NCI-H774 (cell line): ENCODE measurements at regions not wholly inside any gene's neighbourhood (a gene's known extent, or its start where the extent isn't known, plus 50 kb on each side); places are given as distances from the start of the nearest gene placed in this dataset.

Experiments used
- DNase-seq: peaks from one replicate; lab custom pipeline; 2025; lab: John Stamatoyannopoulos, UW

DNA sequence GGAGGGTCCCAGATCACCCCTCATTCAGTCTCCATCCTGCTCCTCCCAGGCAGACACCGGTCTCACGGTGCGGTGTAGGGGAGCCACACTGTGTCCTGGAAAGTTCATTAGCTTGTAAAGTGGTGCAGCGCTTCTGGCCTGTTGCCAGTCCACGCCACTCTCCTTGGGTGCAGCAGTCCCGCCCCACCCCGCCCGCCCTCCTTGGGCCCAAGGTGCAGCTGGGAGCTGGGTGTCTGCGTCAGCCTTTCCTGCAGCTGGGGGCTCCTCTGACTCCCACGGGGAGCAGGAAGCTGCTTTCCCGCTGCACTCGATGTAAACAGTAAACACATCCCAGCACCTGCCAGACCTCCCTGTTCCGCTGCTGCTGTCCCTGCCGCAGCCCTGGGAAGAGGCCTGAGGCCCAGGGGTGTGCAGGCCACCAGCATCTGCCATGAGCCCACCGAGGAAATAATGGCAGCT is 53.8 kb upstream of the ASB18 start:
- no peak for DNase-seq

DNA sequence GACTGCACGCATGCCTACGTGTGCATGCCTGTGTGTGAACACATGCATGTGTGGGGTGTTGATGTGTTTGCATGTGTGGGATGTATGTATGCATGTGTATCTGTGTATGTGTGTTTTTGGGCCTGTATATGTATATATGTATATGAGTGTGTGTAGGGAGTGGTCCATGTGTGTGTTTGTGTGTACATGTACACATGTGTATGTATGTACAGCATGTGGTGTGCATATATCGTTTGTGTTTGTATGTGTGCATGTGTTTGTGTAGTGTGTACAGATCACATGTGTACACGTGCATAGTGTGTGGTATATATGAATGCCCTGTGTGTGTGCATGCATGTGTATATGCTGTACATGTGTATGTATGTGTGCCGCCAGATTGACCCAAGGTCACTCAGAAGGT is 54.2 kb upstream of the ASB18 start:
- no peak for DNase-seq

DNA sequence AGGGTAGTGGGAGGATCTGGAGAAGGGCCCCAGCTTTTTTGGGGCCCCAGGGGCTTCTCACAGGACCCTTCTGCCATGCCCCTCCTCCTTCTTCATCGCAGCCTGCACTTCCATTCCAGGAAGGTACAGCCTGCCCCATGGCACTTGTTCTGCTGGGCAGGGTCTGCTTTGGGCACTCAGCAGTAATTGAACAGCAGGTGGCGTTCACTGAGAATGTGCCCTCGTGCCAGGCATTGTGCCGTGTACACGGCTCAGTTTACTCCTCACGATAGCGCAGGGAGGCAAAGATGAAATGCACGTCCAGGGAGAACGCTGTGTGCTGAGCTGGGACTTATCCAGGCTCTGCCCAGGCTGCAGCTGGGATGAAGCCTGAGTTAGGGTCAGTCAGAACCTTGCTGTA is 54.8 kb upstream of the ASB18 start:
- DNase-seq, result no peak

DNA sequence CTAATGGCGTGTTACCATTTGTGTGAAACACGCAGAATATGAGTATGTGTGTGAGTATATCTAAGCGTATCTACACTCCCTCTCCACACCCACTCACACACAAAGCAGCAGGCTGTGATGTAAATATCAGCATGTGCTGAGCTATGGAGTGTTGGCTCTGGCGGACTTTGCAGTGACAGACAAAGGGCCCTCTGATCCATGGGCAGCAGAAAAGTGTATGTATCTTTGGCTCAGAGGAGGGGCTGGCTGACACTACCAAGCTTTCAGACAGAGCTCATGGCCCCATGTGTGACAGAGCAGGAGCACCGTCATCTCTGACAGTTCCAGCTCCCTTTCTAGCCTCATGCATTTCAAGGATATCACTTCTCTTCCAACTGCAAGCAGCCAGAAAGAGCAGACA is 57.2 kb upstream of the ASB18 start:
- DNase-seq, result no peak

DNA sequence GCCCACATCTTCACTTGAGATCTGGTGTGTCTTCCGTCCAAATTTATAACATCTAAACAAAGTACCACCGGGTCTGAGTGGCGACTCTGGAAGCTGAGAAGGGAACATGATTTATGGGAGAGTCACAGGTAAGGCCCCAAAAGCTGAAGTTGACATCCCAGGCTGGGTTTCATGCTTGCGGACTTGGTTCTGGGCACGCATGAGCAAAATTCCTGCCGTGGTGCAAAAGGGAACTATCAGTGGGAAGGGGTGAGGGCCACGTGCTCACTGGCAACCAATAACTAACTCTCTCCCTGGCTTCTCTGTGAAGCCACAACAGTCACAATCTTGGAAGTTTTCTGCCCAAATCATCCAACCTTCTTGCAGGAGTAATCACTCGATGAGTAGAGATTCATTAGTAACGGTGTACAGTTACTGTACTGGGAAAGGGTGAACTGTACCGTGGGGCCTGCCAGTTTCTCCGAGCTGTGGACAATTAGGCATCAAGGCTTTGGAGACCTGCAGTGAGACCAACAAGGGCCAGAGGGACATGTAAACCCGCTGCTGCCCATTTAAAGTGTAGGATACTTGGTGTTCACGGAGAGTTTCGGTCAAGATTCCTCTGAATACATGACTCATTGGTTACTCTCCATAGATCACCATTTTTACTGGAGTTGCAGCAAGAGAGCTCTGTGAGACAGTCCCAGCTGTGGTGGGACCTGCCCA is 69.4 kb upstream of the ASB18 start:
- DNase-seq, result no peak

DNA sequence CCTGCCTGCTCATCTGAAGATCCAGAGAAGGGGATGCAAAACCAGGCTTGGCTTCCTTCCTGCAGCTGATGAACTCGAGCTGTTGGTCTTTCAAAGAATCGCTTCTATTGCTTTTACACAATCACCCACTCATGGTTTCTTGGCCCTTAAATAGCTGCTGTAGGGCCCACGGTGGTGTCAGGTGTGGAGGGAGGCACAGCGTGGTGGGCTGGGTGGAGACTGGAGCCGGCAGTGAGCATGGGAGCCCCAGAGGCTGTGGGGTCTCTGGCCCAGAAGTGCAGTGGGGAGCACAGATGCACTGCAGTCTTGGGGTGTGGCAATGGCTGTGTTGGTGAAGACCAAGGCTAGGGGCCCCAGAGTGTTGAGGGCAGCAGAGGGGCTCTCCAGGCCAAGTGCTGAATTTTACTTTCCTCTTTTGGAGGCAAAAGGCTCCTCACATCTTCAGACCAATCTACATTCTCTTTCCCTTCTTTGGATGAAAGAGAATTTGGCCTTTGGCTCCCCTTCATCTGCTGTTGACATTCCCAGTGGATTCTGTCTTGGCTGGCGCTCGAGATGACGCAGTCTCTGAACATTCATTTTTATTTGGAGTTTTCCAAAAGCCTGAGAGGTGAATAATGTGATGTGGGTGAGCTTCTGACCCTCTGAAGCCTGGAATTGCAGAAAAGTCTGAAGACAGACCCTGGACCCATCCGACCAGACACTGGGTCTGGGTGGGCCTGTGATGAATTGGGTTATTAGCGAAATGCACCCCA is 70.1 kb upstream of the ASB18 start:
- no peak for DNase-seq

DNA sequence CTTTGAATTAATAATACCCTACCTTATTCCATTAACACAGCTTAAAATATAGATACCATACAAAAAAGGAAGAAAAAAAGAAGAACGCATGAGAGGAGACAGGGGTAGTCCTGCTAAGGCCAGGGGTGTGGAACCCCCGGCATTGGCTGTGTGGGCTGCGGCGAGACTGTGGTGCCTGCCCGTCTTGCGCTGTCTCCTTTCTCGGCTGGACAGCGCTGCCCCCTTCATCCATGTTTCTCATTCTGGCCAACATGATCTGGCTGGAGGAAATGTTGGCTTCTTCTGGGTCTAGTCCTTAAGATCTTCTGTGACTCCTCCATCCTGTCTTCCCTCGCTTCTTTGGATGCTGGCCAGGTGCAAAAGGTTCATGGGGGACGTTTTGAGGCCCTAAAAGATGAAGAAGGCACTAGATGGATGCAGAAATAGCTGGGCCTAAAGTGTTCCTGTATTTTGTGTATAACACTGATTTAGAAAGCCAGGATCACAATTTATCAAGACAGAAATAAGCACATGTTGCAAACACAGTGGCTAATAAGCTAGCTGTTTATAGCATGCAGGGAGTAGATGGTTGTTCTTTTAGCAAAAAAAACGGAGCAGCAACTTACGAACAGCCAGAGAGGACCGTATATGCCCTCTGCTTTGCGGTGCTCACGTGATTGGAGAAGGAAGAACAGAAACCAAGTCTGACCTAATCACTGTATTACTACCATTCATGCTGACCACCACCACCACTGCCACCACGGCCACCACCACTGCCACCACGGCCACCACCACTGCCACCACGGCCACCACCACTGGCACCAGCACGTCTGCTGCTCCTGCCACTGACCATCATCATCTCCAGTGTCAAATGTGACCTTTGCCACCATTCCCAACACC is 71.7 kb upstream of the ASB18 start:
- no peak for DNase-seq

DNA sequence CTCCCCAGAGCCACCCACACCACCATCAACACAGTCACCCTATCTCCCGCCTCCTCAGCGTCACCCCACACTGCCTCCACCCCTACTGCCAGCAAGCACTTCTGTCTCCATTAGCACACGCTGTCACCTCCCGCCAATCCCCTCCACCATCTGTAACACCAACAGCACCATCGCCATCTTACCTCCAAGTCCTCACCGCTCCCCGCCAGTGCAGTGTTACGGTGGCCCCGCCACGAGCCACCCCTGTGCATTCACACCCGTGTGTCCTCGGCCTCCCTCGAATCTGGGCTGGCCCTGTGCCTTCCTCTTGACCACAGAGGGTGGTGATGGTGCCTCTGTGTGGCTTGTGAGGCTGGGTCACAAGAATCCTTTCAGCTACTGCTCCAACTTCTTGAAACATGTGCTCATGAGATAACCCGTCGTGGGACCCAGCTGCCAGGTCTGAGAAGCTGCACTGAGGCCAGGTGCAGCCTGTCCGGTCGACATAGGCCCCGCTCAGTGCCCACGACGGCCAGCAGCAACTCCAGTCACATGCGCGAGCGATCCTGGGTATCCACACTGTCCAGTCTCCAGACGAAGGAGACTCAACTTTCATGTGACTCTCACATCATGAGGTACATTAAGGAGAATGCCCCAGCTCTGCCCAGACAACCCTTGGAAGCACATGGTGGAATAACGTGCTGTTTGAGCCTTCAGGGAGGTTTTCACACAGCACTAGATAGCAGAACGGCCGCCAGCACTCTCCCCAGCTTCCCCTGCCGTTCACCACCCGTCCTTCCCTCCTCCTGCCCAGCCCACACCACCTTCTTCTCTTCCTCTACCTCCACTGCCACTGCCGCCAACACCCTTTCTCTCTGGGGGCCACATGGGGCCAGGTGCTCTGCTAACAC is 72.6 kb upstream of the ASB18 start:
- no peak for DNase-seq

DNA sequence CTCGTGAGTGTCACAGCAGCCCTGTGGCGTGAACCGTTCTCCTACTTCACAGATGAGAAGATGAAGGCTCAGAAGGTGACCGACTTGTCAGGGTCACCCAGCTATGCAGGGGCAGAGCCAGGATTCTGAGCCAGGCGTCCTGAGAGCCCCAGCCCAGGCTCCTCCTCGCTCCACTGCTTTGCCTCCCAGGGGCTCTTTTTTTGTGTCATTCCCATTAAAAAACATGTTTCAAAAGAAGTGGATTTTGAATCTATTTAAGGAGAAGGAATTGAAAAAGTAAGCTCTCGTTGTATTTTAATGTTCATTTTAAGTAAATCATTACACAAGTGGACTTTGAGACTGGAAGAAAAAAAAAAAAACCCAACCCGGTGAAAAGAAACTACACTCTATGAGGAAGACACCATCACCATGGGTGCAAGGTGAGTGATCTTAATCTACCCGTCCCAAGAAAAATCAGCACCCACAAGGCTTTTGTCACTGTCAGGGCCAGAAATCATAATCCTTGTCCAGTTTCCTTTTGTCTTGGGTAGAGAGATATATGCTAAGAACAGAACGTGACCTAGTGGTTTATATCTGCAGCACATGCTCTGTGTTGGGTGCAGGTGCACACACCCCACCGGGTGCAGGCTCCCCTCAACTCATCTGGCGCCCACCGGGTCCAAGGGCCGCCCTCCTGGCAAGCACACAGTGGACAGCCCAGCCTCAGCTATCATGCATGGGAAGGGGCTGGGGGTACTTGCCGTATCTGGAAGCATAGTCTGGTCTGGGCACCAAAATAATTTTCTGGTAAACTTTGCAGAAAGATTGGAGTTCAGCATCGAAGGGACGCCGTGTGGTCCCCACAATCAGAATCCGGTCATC is 73.5 kb upstream of the ASB18 start:
- DNase-seq, result no peak

DNA sequence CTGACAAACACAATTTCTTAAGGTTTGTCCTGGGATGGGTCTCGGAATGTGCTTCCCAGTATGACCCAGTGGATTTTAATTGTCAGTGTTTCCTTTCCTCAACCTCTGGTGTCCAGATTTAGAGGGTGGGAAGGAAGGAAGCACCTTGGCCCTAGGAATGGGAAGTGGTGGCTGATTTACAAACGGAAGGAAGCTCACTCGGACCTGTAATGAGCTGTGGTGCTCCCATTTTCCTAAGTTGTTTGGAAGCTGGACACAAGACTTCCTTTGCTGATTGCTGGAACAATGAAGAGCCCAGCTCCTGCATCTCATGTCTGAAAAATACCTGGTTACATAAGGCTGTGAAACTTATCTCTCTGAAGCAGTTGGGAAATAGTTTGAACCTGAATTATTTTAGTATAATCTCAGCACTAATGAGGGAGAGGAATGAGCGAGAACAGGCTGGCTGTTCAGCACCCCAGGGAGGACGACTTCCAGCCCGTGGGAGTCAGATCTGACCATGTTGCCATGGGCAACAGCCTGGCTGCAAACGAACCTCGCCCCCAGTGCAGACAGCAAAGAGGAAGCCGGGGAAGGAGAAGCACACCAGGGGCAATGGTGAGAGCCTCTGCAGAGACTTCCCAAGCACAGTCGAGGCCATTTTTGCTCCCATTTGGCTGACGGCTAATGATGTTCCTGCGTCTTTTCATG is 74.4 kb upstream of the ASB18 start:
- DNase-seq, result no peak

DNA sequence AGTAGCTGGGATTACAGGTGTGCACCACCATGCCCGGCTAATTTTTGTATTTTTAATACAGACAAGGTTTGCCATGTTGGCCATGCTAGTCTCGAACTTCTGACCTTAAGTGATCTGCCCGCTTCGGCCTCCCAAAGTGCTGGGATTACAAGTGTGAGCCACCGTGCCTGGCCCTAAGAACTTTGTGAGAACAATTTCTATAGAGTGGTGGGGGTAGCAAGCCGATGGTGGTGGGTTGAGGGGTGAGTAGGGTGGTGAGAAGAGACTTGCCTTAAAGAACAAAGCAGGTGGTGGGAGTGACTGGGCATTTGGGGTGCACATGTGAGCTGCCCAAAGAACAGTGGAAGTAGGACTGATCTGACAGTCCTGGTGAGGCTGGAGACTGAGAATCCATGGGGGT is 76.0 kb upstream of the ASB18 start:
- DNase-seq, result no peak

DNA sequence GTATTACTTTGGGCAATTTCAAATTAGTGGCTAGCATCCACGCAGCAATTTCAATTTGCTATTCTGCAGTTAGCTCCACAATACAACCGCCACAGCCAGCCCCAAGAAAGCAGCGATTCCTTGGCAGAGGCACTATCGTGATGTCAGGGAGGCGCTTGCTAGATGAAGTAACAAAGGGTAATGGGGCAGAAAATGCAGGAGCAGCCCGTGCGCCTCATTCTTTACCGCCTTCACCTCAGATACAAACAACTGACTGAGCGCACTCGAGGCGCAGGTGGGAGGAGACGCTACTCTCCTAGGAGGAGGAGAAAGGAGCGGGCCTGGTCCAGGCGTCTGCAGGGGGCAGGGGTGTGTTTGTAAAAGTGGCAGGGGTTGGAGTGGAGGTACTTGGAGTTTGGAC is 76.9 kb upstream of the ASB18 start:
- DNase-seq, result no peak

DNA sequence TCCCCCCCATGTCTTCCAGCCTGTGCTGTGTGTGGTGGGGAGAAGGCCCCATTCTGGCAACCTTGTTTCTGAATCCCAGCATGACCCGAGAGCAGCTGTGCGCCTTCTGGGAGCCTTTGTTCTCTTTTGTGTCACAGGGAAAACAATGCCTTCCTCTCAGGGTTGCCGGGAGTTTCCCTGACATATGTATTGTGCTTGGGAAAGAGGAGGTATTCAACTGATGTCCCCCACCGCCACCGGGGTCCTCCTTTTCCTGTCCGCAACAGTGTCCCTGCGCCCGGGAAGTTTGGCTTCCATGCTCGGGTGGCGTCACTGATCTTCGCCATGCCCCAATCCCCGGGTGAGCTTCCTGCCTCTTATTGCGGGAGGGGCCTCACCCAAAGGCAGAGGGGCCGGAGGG is 77.5 kb upstream of the ASB18 start:
- DNase-seq, result no peak

DNA sequence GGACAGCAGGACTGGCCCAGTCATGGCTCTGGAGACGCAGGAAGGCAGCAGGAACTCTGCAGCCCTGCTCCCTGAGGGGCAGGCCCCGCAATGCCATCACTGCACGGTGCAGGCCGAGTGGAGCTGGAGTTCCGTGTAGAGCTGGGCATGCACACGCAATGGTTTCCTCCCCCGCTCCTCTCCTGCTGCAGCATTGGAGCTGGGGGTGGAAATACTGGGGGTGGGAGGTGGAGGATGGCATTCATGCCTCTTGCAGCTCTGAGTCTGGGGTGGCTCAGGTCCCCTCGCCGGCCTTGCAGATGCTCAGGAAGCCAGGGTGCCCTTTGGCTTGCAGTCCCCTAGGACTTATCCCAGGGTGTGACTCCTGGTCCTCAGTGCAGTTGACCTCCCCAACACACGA is 78.3 kb upstream of the ASB18 start:
- no peak for DNase-seq

DNA sequence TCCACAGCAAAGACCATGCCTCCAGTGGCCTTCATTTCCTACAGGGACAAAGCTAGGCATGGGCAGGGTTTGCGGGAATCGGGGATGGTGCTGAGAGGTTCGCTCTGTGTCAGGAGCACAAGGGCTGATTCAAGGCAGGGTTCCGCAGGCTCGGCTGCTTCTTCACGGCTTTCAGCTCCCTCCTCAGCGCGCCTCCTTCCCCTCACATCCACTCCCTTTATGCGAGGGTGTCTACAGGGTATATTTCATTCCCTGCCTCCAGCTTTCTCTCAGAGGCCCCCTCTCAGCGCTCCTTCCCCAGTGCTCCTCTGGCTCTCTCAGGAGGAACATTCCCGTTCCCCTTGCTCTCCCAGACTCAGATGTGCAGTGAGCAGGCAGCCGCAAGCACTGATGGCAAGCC is 78.7 kb upstream of the ASB18 start:
- no peak for DNase-seq

DNA sequence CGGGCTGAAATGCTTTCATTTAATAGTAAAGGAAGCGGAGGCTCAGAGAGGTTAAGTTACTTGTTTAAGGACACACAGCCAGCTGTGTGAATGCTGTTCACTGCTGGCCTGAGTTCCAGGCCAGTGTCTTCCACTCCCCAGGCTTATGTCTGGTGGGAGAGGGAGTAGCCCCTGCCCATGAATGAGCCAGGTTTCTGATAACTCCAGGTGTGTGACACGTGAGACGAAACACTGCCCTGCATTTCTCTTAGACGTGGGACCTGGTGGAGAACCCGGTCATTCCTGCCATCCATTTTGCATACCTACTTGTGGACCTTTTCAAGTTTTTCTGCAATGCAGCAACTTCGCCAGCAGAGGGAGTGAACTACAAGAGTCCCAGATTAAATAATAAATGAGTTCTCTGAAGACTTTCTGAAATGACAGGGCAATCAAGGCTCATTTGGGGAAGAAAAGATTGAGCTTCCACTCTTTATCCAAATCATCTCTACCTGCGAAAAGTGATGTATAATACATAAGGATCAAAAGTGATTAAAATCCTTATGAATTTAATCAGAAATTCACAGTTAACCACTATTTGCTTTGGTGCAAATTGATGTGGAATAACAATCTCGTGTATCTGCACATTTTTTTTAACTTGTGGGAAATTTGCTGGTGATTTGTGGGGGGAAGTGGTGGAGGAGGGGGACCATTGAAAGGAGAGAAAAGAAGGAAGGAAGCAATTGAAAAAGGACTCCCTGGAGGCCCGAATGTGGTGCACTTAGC is 79.4 kb upstream of the ASB18 start:
- DNase-seq, result peak; percentile 27

DNA sequence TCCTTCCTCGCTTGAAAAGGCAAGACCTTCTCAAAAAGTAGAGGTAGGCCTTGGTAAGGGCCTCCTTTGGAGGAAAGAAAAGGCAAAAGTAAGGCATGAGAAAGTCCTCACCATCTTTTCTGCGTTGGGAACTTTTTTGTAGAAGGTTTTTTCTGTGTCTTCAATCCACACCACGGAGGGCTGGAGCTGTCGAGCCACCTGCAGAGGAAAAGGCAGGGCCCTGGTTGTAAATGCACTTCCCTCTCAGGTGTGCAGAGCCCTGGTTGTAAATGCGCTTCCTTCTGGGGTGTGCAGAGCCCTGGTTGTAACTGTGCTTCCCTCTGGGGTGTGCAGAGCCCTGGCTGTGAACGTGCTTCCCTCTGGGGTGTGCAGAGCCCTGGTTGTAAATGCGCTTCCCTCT is 80.2 kb upstream of the ASB18 start:
- DNase-seq, result no peak

DNA sequence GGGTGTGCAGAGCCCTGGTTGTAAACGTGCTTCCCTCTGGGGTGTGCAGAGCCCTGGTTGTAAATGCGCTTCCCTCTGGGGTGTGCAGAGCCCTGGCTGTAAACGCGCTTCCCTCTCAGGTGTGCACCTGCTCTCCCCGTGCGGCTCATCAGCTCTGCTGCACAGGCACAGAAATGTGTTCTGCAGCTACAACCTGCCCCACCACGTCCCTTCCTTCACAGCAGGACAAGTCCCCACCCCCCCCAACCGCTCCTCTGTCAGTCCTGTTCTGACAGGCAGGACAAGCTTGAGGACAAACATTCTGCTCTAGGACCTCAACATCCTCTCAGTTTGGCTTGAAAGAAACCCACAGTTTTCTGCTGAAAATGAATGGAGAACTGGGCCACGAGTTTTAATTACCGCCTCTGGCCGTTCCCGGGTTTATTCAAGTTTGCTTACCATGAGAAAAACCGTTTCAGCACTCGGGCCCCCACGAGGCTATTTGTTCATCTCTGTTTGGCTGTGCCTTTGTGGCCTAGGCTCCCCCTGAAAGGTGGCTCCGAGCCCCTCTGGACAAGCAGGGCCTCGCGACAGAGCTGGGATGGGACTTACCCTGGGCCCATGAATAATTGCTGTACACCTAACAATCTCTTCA is 81.0 kb upstream of the ASB18 start:
- no peak for DNase-seq

DNA sequence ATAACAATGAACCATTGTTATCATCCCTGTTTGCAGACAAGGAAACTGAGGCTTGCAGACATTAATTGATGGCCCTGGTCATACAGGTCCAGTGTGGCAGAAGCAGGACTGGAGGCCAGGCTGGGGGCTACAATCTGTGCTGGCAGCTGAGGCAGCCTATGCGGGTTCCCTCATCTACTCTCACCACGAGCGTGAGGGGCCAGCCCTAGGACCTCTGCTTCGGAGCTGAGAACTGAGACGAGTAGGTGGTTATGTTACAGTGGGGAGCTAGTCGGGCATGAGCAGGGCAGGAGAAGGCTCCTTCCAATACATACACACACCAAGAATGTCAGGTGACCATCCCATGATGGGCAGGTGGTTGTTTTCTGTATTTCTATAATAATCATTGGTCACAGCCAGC is 82.2 kb upstream of the ASB18 start:
- no peak for DNase-seq
